GM12878 (cell line): ENCODE measurements at regions not wholly inside any gene's neighbourhood (a gene's known extent, or its start where the extent isn't known, plus 50 kb on each side); places are given as distances from the start of the nearest gene placed in this dataset.

Experiments used
- ATAC-seq: fragments of 200-7000 bp; cut with Tn5 transposase; 3 replicates; pipeline ENCODE4 v1.9.1; 2020; ENCODE audit warnings: mild to moderate bottlenecking, moderate library complexity
- BruUV-seq: library from RNA; stranded (reverse); fragments of 400-500 nt; replicated peaks from 2 replicates; lab custom pipeline; 2021; lab: Mats Ljungman, UMichigan
- CTCF ChIA-PET: fragments of 300-600 bp; sonication (Branson Sonifier 250); formaldehyde crosslinking; extraction: SDS; loops from one replicate; lab custom pipeline; 2021; ENCODE audit warnings: inconsistent platforms; lab: Yijun Ruan, JAX
- POLR2A ChIA-PET: fragments of 350-600 bp; formaldehyde crosslinking; extraction: SDS; loops from one replicate; lab custom pipeline; 2021; ENCODE audit warnings: inconsistent platforms; lab: Charles Lee
- RAD21 ChIA-PET: fragments of 300-600 bp; sonication (Branson Sonifier 250); formaldehyde crosslinking; loops from one replicate; lab custom pipeline; 2023; ENCODE audit warnings: antibody characterized with exemption; ENCODE audit not compliant: unreplicated experiment; lab: Charles Lee
- SMC1A ChIA-PET: fragments of 300-600 bp; sonication (Branson Sonifier 250); formaldehyde crosslinking; loops from one replicate; lab custom pipeline; 2023; ENCODE audit not compliant: unreplicated experiment, uncharacterized antibody; lab: Charles Lee
- DNase-seq: peaks from one replicate; pipeline ENCODE4 v3.0.0-alpha.2; 2011; ENCODE audit warnings: low read depth, low spot score
- FAIRE-seq: peaks from 3 replicates; lab custom pipeline; 2011; peaks lifted over from hg19 to GRCh38; lab: Jason Lieb, UNC
- H2AFZ ChIP-seq: 2 replicates; pipeline ENCODE4 v1.6.0; 2011; ENCODE audit warnings: low read depth, low read length, control low read depth; ENCODE audit not compliant: control insufficient read depth
- H3K27ac ChIP-seq: 2 replicates; pipeline ENCODE4 v1.5.1; 2011; ENCODE audit warnings: control low read depth; ENCODE audit not compliant: control insufficient read depth, insufficient read depth
- H3K27me3 ChIP-seq, 2 experiments: replicated peaks in 1 of 2; 2 replicates each; pipeline versions ENCODE4 v1.6.0 to v1.6.1; 2011; ENCODE audit warnings: low read length in 1 of 2; ENCODE audit not compliant: control insufficient read depth in 2 of 2, insufficient read depth in 2 of 2
- H3K36me3 ChIP-seq, 2 experiments: 2 replicates each; pipeline ENCODE4 v1.5.1; 2011; ENCODE audit warnings: low read length in 1 of 2; ENCODE audit not compliant: control insufficient read depth in 2 of 2, insufficient read depth in 2 of 2
- H3K4me1 ChIP-seq: 2 replicates; pipeline ENCODE4 v1.6.1; 2011; ENCODE audit warnings: mild to moderate bottlenecking, low read length, moderate library complexity, mixed read lengths; ENCODE audit not compliant: control insufficient read depth, insufficient read depth
- H3K4me2 ChIP-seq: 2 replicates; pipeline ENCODE4 v1.6.0; 2011; ENCODE audit warnings: control low read depth; ENCODE audit not compliant: control insufficient read depth, insufficient read depth
- H3K4me3 ChIP-seq: fragments of 200-600 bp; sonication (generic); 2 replicates; pipeline ENCODE4 v1.5.1; 2016
- H3K79me2 ChIP-seq: 2 replicates; pipeline ENCODE4 v1.6.0; 2011; ENCODE audit warnings: low read length; ENCODE audit not compliant: control insufficient read depth, insufficient read depth
- H3K9ac ChIP-seq: 2 replicates; pipeline ENCODE4 v1.8.0; 2011; ENCODE audit warnings: low read length, control low read depth, mixed read lengths; ENCODE audit not compliant: control insufficient read depth, insufficient read depth
- H3K9me3 ChIP-seq: replicated peaks from 3 replicates; pipeline ENCODE4 v1.5.1; 2011; ENCODE audit warnings: mild to moderate bottlenecking, low read length; ENCODE audit not compliant: control insufficient read depth, insufficient read depth
- H4K20me1 ChIP-seq: 2 replicates; pipeline ENCODE4 v1.6.0; 2011; ENCODE audit not compliant: control insufficient read depth, insufficient read depth
- BACH1 ChIP-seq: fragments of 450-650 bp; IDR thresholded peaks from 2 replicates; pipeline ENCODE4 v1.6.1; 2017; ENCODE audit warnings: mild to moderate bottlenecking, borderline replicate concordance
- BMI1 ChIP-seq: fragments of 450-650 bp; IDR thresholded peaks from 2 replicates; pipeline ENCODE4 v1.6.1; 2016; ENCODE audit warnings: mild to moderate bottlenecking, moderate library complexity, borderline replicate concordance
- CHD1 ChIP-seq: IDR thresholded peaks from 2 replicates; pipeline ENCODE4 v1.6.1; 2012; ENCODE audit warnings: low read depth, low read length, improper control_type of control experiment
- E2F8 ChIP-seq: fragments of 450-650 bp; IDR thresholded peaks from 2 replicates; pipeline ENCODE4 v1.6.1; 2018; ENCODE audit warnings: mild to moderate bottlenecking, low read depth, moderate library complexity; ENCODE audit not compliant: partially characterized antibody
- FOS ChIP-seq: IDR thresholded peaks from 3 replicates; pipeline ENCODE4 v1.6.1; 2011; ENCODE audit warnings: borderline replicate concordance; ENCODE audit not compliant: insufficient read length; ENCODE audit errors: extremely low read depth
- HDAC2 ChIP-seq: fragments of 200-600 bp; sonication (generic); IDR thresholded peaks from 2 replicates; pipeline ENCODE4 v1.6.1; 2017
- HSF1 ChIP-seq: fragments of 150-350 bp; IDR thresholded peaks from 2 replicates; pipeline ENCODE4 v1.6.1; 2014; ENCODE audit warnings: mild to moderate bottlenecking, low read depth, low read length
- JUNB ChIP-seq: IDR thresholded peaks from 2 replicates; pipeline ENCODE4 v1.6.1; 2016; ENCODE audit warnings: antibody characterized with exemption, mild to moderate bottlenecking
- MEF2A ChIP-seq: IDR thresholded peaks from 2 replicates; pipeline ENCODE4 v1.6.1; 2011; ENCODE audit warnings: low read depth, mild to moderate bottlenecking, low read length, moderate library complexity; ENCODE audit not compliant: insufficient read depth
- MEF2B ChIP-seq: fragments of 450-650 bp; IDR thresholded peaks from 2 replicates; pipeline ENCODE4 v1.6.1; 2018; ENCODE audit warnings: mild to moderate bottlenecking, moderate library complexity; ENCODE audit not compliant: partially characterized antibody, poor library complexity, severe bottlenecking
- MTA2 ChIP-seq: fragments of 450-650 bp; IDR thresholded peaks from 2 replicates; pipeline ENCODE4 v1.6.1; 2016; ENCODE audit warnings: low read depth, mild to moderate bottlenecking, moderate library complexity
- NBN ChIP-seq: fragments of 450-650 bp; IDR thresholded peaks from 2 replicates; pipeline ENCODE4 v1.6.1; 2016
- NFIC ChIP-seq: IDR thresholded peaks from 2 replicates; pipeline ENCODE4 v1.6.1; 2012; ENCODE audit warnings: low read depth, mild to moderate bottlenecking, inconsistent platforms, low read length, moderate library complexity
- NFYB ChIP-seq: IDR thresholded peaks from 2 replicates; pipeline ENCODE4 v1.6.1; 2011; ENCODE audit warnings: low read depth, mild to moderate bottlenecking, low read length, improper control_type of control experiment, moderate library complexity; ENCODE audit not compliant: insufficient read depth
- STAT3 ChIP-seq: IDR thresholded peaks from 2 replicates; pipeline ENCODE4 v1.6.1; 2011; ENCODE audit warnings: low read depth, low read length, improper control_type of control experiment
- ZNF622 ChIP-seq: fragments of 450-650 bp; IDR thresholded peaks from 2 replicates; pipeline ENCODE4 v1.6.1; 2017; ENCODE audit warnings: mild to moderate bottlenecking, inconsistent platforms
- WGBS: methylation state at CpG from one replicate; pipeline ENCODE4 v1.1.6; 2016; ENCODE audit warnings: low lambda C conversion rate; ENCODE audit not compliant: insufficient replicate concordance, insufficient coverage; ENCODE audit errors: missing lambda C conversion rate; 5-methylcytosine and 5-hydroxymethylcytosine counted together
- in situ Hi-C: fragments of 300-500 bp; cut with MboI; formaldehyde crosslinking; loops from 9 replicates; pipeline ENCODE4 v1.14.3; 2018; ENCODE audit warnings: mixed read lengths
- intact Hi-C: fragments of 100-400 bp; cut with micrococcal nuclease; formaldehyde crosslinking; loops from one replicate; pipeline ENCODE4 v1.14.2; 2022; ENCODE audit not compliant: unreplicated experiment

- TF ChIP-seq FOS, result no peak
- TF ChIP-seq HDAC2, result no peak
- no peak for TF ChIP-seq STAT3
- TF ChIP-seq NFYB, result no peak
- no peak for TF ChIP-seq ZNF622
- TF ChIP-seq, all 136 proteins: peak for 0
These were observed 1863.4 kb downstream of the EFNA5 start (continued) for GRCh38 chr5:105807290-105807689.

GRCh38 chr5:105806596-105806995, 1864.1 kb downstream of the EFNA5 start:
- BruUV-seq, result no TSS peak
- Histone ChIP-seq H3K4me2 (no peak overlapping the region), H3K27ac (no peak overlapping the region), H3K36me3 (no peaks in the 10 kb centered on the region), H3K9ac (no peak overlapping the region), H4K20me1 (no peaks in the 10 kb centered on the region), H3K4me1 (no peaks in the 10 kb centered on the region), H3K27me3 (no peaks in the 10 kb centered on the region), H3K79me2 (no peaks in the 10 kb centered on the region), H2AFZ (no peak overlapping the region), H3K9me3 (no peaks in the 10 kb centered on the region), H3K4me3 (no peak overlapping the region)
- ChIA-PET POLR2A (no interaction called here), SMC1A (no interaction called here), RAD21 (no interaction called here), CTCF (no interaction called here)
- TF ChIP-seq JUNB, result no peak
- in situ Hi-C loops, result no loop called here
- ATAC-seq (no peak), DNase-seq (no peak), FAIRE-seq (no peak)
- intact Hi-C loops, result no loop called here

GRCh38 chr5:105803431-105803830, 1867.3 kb downstream of the EFNA5 start:
- WGBS, result 81% methylated on average over 1 of the region's 1 CpG
- ATAC-seq, result no peak
- no peaks in the 10 kb centered on the region for H3K27me3 ChIP-seq
- no peaks in the 10 kb centered on the region for H3K79me2 ChIP-seq
- no peak for FAIRE-seq
- no peaks in the 10 kb centered on the region for H3K4me1 ChIP-seq
- no peaks in the 10 kb centered on the region for H3K36me3 ChIP-seq
- in situ Hi-C loops (no loop called here), intact Hi-C loops (no loop called here)
- H2AFZ ChIP-seq, result no peak overlapping the region
- no peak overlapping the region for H3K4me3 ChIP-seq
- no peak overlapping the region for H3K9ac ChIP-seq
- no TSS peak for BruUV-seq
- H4K20me1 ChIP-seq, result no peaks in the 10 kb centered on the region
- CTCF ChIA-PET, result no interaction called here
- H3K9me3 ChIP-seq, result no peaks in the 10 kb centered on the region
- SMC1A ChIA-PET, result no interaction called here
- no peak overlapping the region for H3K27ac ChIP-seq
- DNase-seq, result no peak
- H3K4me2 ChIP-seq, result no peak overlapping the region
- RAD21 ChIA-PET, result no interaction called here
- POLR2A ChIA-PET, result no interaction called here
- TF ChIP-seq E2F8 (no peak), MTA2 (no peak), HSF1 (no peak), NFIC (no peak), MEF2B (no peak), NBN (no peak), BACH1 (no peak), JUNB (no peak), BMI1 (no peak), MEF2A (no peak), CHD1 (no peak)
